C4-2B (cell line): ENCODE measurements at regions not wholly inside any gene's neighbourhood (a gene's known extent, or its start where the extent isn't known, plus 50 kb on each side); places are given as distances from the start of the nearest gene placed in this dataset.

Experiments used
- H3K27ac ChIP-seq: fragments of 450-650 bp; 2 replicates; pipeline ENCODE4 v1.5.1; 2017
- ZFX ChIP-seq: fragments of 450-650 bp; IDR thresholded peaks from 2 replicates; pipeline ENCODE4 v1.6.1; 2017
- TF ChIP-seq, protein P1 (sequence below): fragments of 450-650 bp; conservative IDR thresholded peaks from 2 replicates; pipeline ENCODE4 v1.5.1; 2017; ENCODE audit warnings: mild to moderate bottlenecking

DNA sequence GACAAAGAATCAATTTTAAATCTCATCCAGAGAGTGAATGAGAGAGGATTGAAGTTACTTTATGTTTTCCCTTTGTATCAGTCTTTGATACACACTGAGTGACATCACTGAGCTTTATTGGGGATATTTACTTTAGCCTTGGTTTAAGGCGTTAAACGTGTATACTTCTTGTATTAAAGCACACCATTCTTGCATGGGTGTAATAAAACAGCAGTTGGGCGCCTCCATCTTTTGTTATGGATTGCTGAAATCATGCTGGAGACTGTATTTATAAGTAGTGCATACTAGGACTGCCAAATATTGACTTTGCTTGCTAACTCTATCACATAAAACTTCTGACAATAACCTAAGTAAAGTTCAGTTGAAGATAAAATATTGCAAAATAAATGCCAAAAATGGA is 1755.8 kb upstream of the WWC1 start:
- no peak for TF ChIP-seq ZFX
- TF ChIP-seq, protein P1, sequence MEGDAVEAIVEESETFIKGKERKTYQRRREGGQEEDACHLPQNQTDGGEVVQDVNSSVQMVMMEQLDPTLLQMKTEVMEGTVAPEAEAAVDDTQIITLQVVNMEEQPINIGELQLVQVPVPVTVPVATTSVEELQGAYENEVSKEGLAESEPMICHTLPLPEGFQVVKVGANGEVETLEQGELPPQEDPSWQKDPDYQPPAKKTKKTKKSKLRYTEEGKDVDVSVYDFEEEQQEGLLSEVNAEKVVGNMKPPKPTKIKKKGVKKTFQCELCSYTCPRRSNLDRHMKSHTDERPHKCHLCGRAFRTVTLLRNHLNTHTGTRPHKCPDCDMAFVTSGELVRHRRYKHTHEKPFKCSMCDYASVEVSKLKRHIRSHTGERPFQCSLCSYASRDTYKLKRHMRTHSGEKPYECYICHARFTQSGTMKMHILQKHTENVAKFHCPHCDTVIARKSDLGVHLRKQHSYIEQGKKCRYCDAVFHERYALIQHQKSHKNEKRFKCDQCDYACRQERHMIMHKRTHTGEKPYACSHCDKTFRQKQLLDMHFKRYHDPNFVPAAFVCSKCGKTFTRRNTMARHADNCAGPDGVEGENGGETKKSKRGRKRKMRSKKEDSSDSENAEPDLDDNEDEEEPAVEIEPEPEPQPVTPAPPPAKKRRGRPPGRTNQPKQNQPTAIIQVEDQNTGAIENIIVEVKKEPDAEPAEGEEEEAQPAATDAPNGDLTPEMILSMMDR, result no peak
- H3K27ac ChIP-seq, result no peak overlapping the region

DNA sequence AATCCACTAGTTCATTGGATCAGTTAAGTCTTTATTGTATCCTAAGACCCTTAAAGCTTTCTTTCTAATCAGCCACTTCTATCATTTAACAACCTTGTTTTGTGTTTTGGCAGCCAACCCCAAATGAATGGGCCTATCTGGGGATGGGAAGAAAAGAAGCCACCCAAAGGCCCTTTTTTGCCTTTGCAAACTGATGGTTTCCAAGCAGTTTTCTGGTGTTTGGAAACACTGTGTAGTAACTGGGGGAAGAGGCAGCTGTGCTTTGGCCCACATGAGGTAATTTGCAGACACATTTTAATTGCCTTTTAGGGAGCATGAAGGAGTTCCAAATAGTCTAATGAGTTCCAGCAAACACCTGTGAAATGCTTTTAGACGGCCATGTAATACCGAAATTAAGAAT is 1751.3 kb upstream of the WWC1 start:
- no peak overlapping the region for H3K27ac ChIP-seq
- TF ChIP-seq ZFX, result no peak
- TF ChIP-seq, protein P1, result no peak

DNA sequence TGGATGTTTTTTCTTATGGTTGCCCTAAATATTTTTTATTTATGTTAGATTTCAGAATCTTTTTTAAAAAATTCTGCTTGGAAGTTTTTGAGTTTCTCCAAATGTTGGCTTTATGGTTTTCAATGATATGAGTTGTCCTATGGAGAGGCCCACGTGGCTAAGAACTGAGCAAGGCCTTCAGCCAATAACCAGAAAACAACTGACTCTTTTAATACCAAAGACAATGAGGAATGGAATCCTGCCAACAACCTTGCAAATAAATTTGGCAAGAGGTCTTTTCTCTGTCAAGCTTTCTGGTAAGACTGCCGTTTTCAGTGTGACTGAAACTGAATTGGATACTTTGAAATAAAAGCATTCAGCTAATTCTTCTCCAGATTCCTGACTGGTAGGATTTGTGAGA is 1740.1 kb upstream of the WWC1 start:
- no peak overlapping the region for H3K27ac ChIP-seq
- TF ChIP-seq, protein P1, result no peak
- TF ChIP-seq ZFX, result no peak

DNA sequence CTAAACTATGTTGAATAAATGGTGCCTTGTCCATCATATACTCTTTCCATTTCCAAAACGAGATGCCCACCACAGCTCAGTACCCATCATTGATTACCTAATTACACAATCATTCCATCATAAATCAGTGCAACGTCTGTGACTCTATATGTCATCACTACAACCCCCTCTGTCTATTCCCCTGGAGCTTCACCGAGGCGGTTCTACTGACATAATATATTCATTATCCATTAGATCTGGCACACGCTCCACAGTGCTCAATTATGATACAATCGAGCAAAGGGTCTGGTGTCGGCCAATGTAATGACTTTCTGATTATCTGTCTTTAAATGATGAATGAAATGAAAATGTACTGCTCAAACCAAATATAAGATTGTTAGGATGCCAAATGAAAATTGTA is 1737.7 kb upstream of the WWC1 start:
- TF ChIP-seq, protein P1, result no peak
- no peak for TF ChIP-seq ZFX

DNA sequence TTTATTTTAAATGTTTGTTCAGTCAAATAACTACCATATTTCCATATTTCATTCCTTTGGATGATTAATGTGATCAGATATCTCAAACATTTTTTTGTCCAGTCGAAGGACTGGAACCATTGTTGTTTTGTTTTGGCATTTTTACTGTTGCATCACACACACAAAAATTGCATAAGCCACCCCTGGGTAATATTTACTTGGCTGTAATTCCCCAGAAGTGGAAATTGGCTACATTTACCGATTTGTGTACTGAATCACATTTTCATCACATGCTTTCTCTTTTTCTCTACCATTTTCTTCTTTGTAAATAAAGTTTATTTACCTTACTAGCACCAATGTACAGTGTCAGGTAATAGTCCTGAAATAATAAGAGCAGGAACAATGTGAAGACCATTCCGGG is 1729.7 kb upstream of the WWC1 start:
- TF ChIP-seq ZFX, result no peak
- TF ChIP-seq, protein P1, result no peak
- no peak overlapping the region for H3K27ac ChIP-seq

More for the DNA sequence above, 1737.7 kb upstream of the WWC1 start:
- no peak overlapping the region for H3K27ac ChIP-seq

DNA sequence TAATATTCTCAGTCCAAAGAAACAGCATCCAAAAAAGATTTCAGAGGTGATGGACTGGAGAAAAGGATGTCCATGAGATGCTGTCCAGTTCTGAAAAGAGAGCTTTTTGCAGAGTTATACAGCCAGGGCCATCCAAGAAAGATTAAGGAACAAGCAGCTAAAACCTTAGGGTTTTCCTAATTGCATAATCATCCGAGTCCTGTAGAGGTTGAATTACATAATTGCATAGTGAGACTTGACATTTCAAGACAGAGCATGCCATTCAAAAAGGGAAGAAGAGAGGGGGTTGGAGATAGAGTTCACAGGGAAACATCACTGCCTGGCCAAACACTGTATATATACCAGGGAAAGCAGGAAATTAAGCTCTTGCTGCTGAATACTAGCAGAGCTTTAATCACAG is 1729.2 kb upstream of the WWC1 start:
- H3K27ac ChIP-seq, result no peak overlapping the region
- TF ChIP-seq, protein P1, result no peak
- TF ChIP-seq ZFX, result no peak

DNA sequence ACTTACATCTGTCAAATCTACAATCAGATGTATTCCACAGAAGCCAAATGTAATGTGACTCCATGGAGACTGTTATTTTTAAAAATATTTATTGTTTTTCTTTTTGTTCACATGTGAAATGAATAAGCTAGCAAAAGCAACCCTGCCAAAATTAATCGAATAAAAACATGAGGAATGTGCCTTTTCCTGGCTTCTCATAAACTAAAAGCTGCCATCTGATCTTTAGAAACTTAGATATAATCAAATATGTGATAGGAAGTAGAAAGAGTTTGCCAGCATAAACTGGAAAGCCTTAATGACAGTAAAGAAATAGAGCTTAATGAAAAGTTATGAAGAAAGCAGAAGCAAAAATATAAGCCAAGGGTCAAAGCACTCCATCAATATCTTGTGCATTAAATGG is 1724.7 kb upstream of the WWC1 start:
- no peak for TF ChIP-seq ZFX
- TF ChIP-seq, protein P1, result no peak
- H3K27ac ChIP-seq, result no peak overlapping the region
